Keratinocyte (primary cell): ENCODE measurements at regions not wholly inside any gene's neighbourhood (a gene's known extent, or its start where the extent isn't known, plus 50 kb on each side); places are given as distances from the start of the nearest gene placed in this dataset.

Experiments
- EZH2 ChIP-seq: IDR thresholded peaks from one replicate; pipeline ENCODE4 v1.6.1; 2012; ENCODE audit warnings: inconsistent platforms, mild to moderate bottlenecking, low read length, moderate library complexity
- TF ChIP-seq, protein P1 (sequence below), 3 experiments: IDR thresholded peaks in 1 of 3; conservative IDR thresholded peaks in 1 of 3; optimal IDR thresholded peaks in 1 of 3; 2 replicates in 2 of 3; 3 replicates in 1 of 3; pipeline versions ENCODE3 to v1.5.1; 2011; ENCODE audit warnings: low read length in 3 of 3, mild to moderate bottlenecking in 3 of 3, moderate library complexity in 2 of 3, control low read depth in 1 of 3, inconsistent platforms in 1 of 3; ENCODE audit not compliant: insufficient read depth in 2 of 3; ENCODE audit errors: extremely low read depth in 1 of 3

GRCh38 chr7:84735011-84735410 lies 451.8 kb downstream of the SEMA3D start:
- TF ChIP-seq, protein P1, sequence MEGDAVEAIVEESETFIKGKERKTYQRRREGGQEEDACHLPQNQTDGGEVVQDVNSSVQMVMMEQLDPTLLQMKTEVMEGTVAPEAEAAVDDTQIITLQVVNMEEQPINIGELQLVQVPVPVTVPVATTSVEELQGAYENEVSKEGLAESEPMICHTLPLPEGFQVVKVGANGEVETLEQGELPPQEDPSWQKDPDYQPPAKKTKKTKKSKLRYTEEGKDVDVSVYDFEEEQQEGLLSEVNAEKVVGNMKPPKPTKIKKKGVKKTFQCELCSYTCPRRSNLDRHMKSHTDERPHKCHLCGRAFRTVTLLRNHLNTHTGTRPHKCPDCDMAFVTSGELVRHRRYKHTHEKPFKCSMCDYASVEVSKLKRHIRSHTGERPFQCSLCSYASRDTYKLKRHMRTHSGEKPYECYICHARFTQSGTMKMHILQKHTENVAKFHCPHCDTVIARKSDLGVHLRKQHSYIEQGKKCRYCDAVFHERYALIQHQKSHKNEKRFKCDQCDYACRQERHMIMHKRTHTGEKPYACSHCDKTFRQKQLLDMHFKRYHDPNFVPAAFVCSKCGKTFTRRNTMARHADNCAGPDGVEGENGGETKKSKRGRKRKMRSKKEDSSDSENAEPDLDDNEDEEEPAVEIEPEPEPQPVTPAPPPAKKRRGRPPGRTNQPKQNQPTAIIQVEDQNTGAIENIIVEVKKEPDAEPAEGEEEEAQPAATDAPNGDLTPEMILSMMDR (optimal IDR thresholded peaks at IDR 0.05 in 1 of 3, IDR thresholded peaks at IDR 0.05 in 1 of 3, conservative IDR thresholded peaks at IDR 0.05 in 1 of 3; ENCODE audit: extremely low read depth in 1 of 3, insufficient read depth in 2 of 3, low read length in 3 of 3): no peak
- no peak for TF ChIP-seq EZH2
